ENCODE measurements at regions not wholly inside any gene's neighbourhood (a gene's known extent, or its start where the extent isn't known, plus 50 kb on each side); places are given as distances from the start of the nearest gene placed in this dataset.

- DNase-seq = no peak
Observed at GRCh38 chr12:114995891-114996290, 311.9 kb upstream of the TBX3 start.

GRCh38 chr12:114993165-114993564 is 309.2 kb upstream of the TBX3 start:
- no peak for DNase-seq

- no peak for DNase-seq
Observed at GRCh38 chr12:114992443-114992842, 308.5 kb upstream of the TBX3 start.

- DNase-seq = no peak
Observed at GRCh38 chr12:114990381-114990780, 306.4 kb upstream of the TBX3 start.

- DNase-seq = no peak
Observed at GRCh38 chr12:114986849-114987248, 302.9 kb upstream of the TBX3 start.

DNA sequence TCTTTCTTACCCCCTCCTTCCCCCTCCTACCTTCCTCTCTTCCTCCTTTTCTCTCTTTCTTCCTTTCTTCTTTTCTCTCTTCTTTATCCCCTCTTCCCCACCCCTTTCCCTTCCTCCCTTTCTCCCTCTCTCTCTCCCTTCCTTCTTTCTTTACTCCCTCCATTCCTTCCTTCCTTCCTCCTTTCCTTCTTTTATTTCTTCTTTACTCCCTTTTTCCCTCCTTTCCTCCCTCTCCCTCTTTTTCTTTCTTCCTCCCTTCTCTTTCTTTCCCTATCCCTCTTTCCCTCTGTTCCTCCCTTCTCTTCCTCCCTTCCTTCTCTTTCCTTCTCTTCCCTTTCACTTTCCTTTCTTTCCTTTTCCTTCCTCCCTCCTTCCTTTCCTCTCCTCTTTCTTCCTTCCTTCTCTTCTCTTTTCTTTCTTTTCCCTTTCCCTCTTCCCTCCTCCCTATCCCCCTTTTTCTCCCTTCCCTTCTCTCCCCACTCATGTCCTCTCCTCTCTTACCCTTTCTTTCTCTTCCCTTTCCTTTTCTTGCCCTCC is 302.3 kb upstream of the TBX3 start:
- no peak for DNase-seq

- no peak for DNase-seq
Observed at GRCh38 chr12:114984634-114985061, 300.7 kb upstream of the TBX3 start.

GRCh38 chr12:114982760-114983159 is 298.8 kb upstream of the TBX3 start:
- DNase-seq = no peak

GRCh38 chr12:114981036-114981435 is 297.1 kb upstream of the TBX3 start:
- DNase-seq = no peak

DNA sequence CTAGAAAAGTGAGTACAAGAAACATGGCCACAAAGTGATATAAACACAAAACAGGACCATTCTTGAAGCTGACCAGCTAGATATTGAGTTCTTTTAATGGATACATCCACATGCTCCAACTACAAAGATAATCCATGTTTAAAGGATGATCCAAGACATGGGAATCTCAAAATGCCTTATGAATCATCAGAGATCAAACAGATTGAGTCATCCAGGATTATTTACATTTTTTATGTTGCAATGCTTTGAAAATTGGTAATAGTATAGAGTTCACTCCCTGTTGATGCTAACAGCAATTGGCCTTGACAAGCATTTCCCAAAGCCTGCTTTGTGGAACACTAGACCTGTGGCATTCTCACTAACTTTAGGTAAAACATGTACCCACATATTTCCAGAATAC is 293.0 kb upstream of the TBX3 start:
- no peak for DNase-seq

DNA sequence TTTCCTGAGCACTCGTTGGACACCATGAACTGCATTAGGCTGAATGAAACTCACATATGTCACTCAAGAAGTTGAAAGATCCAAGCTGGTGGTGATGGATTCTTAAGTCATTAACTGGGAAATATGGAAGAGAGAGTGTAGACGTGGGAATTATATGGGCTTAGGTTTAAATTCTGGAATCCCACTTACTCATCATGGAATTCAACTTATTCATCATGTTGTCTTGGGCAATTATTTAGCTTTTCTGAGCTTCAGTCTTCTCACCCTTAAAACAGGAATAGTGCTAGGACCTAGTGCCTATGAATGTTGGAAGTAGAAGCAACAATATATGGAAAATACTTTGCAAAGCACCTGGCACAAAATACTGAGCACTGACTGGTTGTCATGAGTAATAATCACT is 292.4 kb upstream of the TBX3 start:
- no peak for DNase-seq

DNA sequence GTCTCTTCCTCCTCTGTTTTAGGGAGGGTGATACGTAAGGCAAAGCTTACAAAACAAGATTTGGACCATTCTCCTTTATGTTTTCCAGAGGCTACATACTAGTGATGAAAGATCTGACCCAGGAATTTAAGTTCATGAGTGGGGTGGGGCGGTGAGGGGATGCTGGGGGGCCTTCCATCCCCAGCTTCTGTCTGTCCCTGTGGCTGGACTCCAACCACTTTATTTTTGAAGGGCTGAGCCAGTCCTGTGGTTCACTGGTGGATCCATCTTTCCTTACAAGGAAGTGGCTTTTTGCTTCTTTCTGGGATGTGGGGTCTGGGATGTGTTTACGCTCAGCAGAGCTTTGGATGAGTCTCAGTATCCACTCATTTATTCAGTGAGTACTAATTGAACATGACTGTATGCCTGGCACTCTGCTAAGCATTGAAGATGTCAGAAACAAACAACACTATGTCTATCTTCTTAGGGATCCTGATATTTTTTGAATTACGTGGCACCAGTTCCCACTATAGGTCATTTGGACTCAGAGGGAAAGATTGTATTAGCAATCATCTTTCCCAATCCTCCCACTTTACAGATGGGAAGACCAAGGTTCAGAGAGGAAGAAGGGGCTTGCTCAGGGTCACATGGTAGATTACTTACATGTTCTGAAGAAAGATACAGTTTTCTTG is 291.8 kb upstream of the TBX3 start:
- DNase-seq = no peak

- no peak for DNase-seq
Observed at GRCh38 chr12:114974826-114975639, 291.1 kb upstream of the TBX3 start.

DNA sequence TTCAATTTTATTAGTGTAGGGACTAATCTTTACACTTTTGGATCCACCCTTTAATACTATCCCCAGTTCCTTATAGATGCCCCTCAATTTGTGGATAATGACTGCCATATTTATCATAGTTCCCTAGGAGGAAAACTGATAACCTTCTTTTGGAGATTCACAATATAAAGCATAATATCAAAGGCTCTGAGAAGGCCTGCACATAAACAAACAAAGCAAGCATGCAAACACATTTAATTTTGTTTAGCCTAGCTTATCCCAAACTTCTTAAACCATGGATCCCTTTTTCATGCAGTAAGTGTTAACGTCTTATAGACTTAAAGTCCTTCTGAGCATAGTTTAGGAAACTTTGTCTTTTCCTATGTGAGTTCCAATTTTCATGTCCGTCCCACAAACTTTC is 290.4 kb upstream of the TBX3 start:
- no peak for DNase-seq

DNA sequence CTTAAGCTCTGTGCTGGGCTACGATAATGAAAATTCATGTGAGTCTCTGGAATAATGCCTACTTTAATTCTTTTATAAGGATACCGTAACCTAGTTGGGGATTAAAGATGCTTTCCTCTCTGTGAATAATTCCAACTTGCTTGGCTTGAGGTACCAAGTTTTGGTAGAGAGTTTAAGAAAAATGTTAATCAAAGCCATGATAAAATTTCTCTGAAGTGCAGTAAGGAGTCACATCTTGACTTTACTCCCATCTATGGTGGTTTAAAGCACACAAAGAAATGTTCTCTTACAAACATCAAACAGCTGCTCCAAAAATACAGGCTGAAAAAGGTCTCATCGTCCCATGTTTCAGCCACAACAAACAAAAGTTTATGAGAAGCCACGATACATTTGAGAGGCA is 284.8 kb upstream of the TBX3 start:
- no peak for DNase-seq

DNA sequence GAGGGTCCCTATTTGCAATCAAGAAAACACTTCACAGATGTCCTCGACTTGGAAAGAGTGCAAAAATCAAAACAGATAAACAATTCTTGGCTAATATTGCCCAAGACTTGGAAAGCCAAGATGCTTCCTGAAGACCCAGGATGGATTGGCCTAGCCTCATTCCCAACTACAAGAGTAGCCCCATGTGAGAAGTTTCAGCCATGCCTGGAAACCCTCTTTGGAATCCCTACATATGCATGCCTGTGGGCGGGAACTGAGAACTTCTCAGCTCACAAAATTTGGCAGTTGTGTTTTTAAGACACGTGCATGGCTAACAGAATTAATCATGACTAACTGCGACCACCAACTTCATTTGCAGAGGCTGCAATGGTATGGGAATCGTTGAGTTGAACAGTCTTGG is 283.2 kb upstream of the TBX3 start:
- no peak for DNase-seq

GRCh38 chr12:114964841-114965240 is 280.9 kb upstream of the TBX3 start:
- DNase-seq = no peak

DNA sequence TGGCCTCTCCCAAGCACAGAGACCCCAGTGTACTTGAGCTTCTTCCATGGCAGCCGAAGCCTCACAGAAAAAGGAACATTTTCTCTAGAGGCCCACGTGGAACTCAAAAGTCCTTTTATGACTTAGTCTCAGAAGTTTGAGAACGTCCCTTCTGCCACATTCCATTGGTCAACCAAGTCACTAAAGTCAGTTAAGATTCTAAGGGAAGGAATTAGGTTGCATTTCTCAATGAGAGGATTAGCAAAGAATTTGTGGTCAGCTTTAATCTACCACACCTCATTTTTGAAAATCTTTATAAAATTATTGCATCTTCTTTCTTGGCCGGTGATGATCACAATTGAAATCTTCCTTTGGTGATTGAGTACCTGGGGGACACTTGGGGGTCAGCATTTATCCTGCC is 279.9 kb upstream of the TBX3 start:
- no peak for DNase-seq

DNA sequence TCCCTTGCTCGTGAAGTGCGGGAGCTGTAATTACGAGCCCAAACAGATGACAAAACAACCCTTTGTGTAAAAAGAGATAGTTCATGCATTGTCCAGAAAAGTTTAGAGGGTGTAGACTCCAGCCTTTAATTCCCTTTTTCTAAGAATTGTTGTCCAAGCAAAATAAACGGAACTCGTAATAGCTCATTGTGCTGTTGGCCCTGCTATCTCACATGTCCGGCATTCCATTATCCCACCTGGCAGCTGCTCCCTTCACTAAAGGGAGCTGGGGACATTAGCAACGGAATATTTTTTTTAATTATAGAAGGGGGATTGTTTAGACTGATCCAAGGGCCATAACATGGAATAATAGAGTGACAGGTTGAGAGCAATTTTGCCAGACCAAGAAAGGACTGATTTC is 277.5 kb upstream of the TBX3 start:
- DNase-seq = no peak

GRCh38 chr12:114958538-114958937 is 274.6 kb upstream of the TBX3 start:
- no peak for DNase-seq

DNA sequence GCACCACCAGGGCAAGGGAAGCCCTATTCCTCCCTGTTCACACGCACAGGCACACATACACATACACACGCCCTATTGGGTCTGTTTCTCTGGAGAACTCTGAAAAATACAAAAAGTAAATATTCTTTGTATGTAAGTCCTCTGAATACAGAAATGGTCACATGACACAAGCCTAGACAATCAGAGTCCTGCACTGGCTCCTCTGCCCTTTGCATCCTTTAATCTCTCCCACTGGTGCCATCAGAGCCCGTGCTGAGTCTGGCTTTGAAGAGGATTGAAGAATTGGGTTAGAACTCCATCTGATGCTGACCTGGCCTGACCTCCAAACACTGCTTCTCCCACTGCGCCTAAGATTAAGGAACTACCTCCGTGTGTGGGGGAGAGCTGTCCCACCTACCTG is 273.2 kb upstream of the TBX3 start:
- DNase-seq = no peak

- no peak for DNase-seq
Observed at GRCh38 chr12:114955414-114956014, 271.5 kb upstream of the TBX3 start.

DNA sequence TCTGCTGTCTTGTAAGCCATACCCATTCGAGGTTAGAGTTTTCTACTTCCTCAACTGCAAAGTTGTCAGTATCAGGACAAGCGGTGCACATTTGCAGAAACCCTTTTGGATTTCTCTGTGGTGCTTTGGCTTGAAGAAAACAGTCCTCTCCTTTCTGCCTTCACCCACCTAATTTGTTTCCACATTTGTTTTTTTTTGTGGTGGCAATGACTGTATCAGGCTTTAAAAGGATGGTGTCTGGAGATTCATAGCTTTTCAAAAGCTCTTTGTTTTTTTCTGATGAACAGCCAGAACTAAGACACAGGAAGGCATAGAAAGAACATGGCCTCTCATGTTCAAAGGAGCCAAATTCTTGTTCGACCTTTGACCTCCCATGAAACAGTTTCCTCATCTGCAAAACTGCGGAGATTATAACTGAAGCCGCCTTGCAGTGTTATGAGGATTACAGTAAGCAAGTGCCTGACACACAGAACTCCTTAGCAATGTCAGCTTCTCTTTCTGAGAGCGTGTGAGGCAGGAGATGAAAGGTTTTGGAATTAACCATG is 270.6 kb upstream of the TBX3 start:
- DNase-seq = no peak
